AG09319 (cell line): ENCODE measurements at regions not wholly inside any gene's neighbourhood (a gene's known extent, or its start where the extent isn't known, plus 50 kb on each side); places are given as distances from the start of the nearest gene placed in this dataset.
"Not testable (repeated sequence)": the region's sequence is repeated elsewhere in the genome, so short reads cannot be mapped to it uniquely, and the experiment has no call there.

ENCODE experiments used
- DNase-seq: peaks from one replicate; pipeline ENCODE4 v3.0.0-alpha.2; 2010; ENCODE audit warnings: low read depth; ENCODE audit errors: extremely low read depth
- TF ChIP-seq, protein P1 (sequence below): IDR thresholded peaks from 2 replicates; pipeline ENCODE4 v1.5.1; 2011; ENCODE audit warnings: low read depth, mild to moderate bottlenecking, inconsistent platforms, low read length, moderate library complexity

DNA sequence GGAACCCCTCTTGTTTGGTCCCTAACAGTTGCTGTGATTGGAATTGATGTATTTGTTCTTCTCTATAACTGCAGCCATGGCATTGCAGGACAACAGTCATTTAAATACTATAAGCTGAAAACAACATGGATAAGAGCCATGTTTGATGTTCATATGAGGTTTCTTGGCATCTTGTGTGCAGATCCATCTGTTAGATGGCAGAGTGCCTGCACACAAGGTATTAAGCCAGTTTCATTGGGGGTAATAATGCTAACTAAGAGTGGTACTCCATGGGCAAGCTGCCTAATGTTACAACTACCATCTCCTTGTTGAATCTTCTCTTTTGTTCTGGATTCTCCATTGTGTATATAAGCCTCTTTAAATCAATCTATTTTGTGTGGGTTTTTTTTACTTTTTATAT, 206.0 kb upstream of the CHORDC1 start:
- TF ChIP-seq, protein P1, sequence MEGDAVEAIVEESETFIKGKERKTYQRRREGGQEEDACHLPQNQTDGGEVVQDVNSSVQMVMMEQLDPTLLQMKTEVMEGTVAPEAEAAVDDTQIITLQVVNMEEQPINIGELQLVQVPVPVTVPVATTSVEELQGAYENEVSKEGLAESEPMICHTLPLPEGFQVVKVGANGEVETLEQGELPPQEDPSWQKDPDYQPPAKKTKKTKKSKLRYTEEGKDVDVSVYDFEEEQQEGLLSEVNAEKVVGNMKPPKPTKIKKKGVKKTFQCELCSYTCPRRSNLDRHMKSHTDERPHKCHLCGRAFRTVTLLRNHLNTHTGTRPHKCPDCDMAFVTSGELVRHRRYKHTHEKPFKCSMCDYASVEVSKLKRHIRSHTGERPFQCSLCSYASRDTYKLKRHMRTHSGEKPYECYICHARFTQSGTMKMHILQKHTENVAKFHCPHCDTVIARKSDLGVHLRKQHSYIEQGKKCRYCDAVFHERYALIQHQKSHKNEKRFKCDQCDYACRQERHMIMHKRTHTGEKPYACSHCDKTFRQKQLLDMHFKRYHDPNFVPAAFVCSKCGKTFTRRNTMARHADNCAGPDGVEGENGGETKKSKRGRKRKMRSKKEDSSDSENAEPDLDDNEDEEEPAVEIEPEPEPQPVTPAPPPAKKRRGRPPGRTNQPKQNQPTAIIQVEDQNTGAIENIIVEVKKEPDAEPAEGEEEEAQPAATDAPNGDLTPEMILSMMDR: no peak

DNA sequence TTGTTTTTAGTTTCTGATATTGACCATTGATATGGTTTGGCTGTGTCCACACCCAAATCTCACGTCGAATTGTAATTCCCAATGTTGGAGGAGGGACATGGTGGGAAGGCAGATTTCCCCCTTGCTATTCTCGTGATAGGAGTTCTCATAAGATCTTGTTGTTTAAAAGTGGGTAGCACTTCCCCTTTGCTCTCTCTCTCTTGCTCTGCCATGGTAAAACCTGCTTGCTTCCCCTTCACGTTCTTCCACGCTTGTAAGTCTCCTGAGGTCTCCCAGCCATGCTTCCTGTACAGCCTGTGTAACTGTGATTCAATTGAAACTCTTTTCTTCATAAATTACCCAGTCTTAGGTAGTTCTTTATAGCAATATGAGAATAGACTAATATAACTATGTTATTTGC, 203.6 kb upstream of the CHORDC1 start:
- DNase-seq: no peak

More for the DNA sequence above, 206.0 kb upstream of the CHORDC1 start:
- DNase-seq: no peak

GRCh38 chr11:90423378-90423777, 200.5 kb upstream of the CHORDC1 start:
- TF ChIP-seq, protein P1: no peak
- DNase-seq: no peak

More for the DNA sequence above, 203.6 kb upstream of the CHORDC1 start:
- TF ChIP-seq, protein P1: no peak

DNA sequence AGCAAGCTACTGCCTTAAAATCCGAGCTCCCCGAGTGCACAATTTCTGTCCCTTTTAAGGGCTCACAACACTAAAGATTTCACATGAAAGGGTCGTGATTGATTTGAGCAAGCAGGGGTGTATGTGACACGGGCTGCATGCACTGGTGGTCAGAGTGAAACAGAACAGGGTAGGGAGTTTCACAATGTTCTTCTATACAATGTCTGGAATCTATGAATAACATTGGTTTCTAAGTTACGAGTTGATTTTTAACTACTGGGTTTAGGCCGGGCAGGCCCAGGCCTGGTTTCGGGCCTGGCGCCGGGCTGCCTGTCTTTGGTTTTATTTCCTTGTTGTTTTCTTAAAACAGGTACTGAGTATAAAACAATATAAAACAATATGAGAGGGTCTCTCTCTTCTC, 199.9 kb upstream of the CHORDC1 start:
- DNase-seq: not testable (repeated sequence)

DNA sequence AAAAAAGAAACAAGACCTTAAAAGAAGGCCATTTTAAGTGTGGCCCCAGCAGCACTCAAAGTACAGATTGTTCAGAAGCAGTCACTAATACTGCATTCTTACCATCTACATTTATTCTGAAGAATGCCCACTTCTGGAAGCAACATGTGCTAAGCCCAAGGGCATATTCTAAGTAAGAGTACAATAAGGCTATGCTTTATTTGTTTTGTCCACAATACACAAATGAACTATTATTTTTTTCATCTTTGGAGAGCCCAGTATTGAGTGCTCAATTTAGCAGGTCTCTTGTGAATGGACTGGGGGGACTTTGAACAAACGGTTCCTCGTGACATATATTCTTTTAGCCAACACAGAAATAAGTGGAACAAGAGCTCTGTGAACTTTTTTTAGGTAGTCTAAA, 191.4 kb upstream of the CHORDC1 start:
- DNase-seq: no peak
- TF ChIP-seq, protein P1: no peak

DNA sequence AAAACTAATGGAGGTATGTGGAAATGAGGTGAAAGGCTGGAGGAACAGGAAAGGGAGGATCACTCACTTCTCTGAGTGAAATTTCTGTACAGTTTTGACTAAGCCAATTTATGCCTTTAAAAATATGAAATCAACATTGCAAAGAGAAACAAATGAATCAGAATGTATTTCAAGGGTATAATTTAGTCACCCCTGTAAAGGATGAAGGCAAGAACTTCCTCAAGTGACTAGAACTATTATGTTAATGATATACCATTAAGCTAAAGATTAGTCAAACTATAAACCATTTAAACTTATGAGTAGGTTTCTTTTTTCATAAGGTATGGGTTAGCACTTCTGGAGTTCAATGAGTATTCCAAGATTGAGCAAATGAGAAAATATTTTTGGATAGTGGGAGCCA, 184.5 kb upstream of the CHORDC1 start:
- no peak for DNase-seq
- TF ChIP-seq, protein P1: no peak

DNA sequence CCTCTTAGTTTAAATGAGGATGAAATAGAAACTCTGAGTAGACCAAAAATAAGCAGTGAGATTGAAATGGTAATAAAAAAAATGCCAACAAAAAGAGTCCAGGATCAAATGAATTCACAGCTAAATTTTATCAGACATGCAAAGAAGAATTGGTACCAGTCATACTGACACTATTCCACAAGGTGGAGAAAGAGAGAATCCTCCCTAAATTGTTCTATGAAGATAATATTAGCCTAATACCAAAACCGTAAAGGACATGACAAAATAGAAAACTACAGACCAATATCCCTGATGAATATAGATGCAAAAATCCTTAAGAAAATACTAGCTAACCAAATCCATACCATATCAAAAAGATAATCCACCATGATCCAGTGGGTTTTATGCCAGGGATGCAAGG, 169.8 kb upstream of the CHORDC1 start:
- no peak for DNase-seq
- TF ChIP-seq, protein P1: no peak

GRCh38 chr11:90391756-90392155, 168.9 kb upstream of the CHORDC1 start:
- TF ChIP-seq, protein P1: no peak
- DNase-seq: no peak
